Transverse colon (tissue), 4 donors: ENCODE measurements at regions not wholly inside any gene's neighbourhood (a gene's known extent, or its start where the extent isn't known, plus 50 kb on each side); places are given as distances from the start of the nearest gene placed in this dataset.

Experiments
- DNase-seq: peaks from one replicate; pipeline ENCODE4 v3.0.0-alpha.2; 2019
- H3K27ac ChIP-seq, 4 donors: fragments of 200-600 bp; sonication (generic); 2 replicates each; pipeline ENCODE4 v1.5.1; 2016 to 2018; ENCODE audit warnings: inconsistent platforms in 4 of 4
- H3K27me3 ChIP-seq: fragments of 200-600 bp; sonication (generic); 2 replicates; pipeline ENCODE4 v1.5.1; 2017; ENCODE audit warnings: inconsistent platforms
- H3K36me3 ChIP-seq, 4 donors: fragments of 200-600 bp; sonication (generic); 2 replicates each; pipeline ENCODE4 v1.5.1; 2017 to 2019; ENCODE audit warnings: inconsistent platforms in 4 of 4
- H3K4me1 ChIP-seq, 4 donors: fragments of 200-600 bp; sonication (generic); 2 replicates each; pipeline ENCODE4 v1.5.1; 2017 to 2020; ENCODE audit warnings: inconsistent platforms in 4 of 4
- H3K4me3 ChIP-seq, 4 donors: fragments of 200-600 bp; sonication (generic); 1 replicate in 1 of 4; 2 replicates in 3 of 4; pipeline versions ENCODE4 v1.5.1 to v1.6.1; 2017 to 2019; ENCODE audit warnings: inconsistent platforms in 4 of 4
- H3K9me3 ChIP-seq, 2 donors: fragments of 200-600 bp; sonication (generic); 2 replicates each; pipeline ENCODE4 v1.5.1; 2017 to 2019; ENCODE audit warnings: inconsistent platforms in 2 of 2
- CTCF ChIP-seq, 5 experiments: fragments of 200-600 bp in 3 of 5; fragments of 450-650 bp in 2 of 5; sonication (generic) in 3 of 5; IDR thresholded peaks; 1 replicate in 2 of 5; 2 replicates in 3 of 5; pipeline ENCODE4 v1.5.1; 2016 to 2017; ENCODE audit warnings: antibody characterized with exemption in 5 of 5, inconsistent platforms in 3 of 5, mild to moderate bottlenecking in 2 of 5, moderate library complexity in 1 of 5
- EP300 ChIP-seq: sonication (generic); formaldehyde crosslinking; IDR thresholded peaks from one replicate; pipeline ENCODE4 v1.6.1; 2017; ENCODE audit warnings: antibody characterized with exemption, low read depth
- POLR2A ChIP-seq: fragments of 450-650 bp; IDR thresholded peaks from one replicate; pipeline ENCODE4 v1.6.1; 2016; ENCODE audit warnings: antibody characterized with exemption, mild to moderate bottlenecking, moderate library complexity
- POLR2AphosphoS5 ChIP-seq, 3 donors: sonication (generic); formaldehyde crosslinking; IDR thresholded peaks; one replicate each; pipeline ENCODE4 v1.6.1; 2016; ENCODE audit warnings: antibody characterized with exemption in 3 of 3
- WGBS, 2 donors: methylation state at CpG; one replicate each; pipeline ENCODE4 v1.1.5; 2018; ENCODE audit warnings: low coverage in 1 of 2; 5-methylcytosine and 5-hydroxymethylcytosine counted together
- in situ Hi-C, 4 donors: fragments of 200-750 bp; cut with MboI; loops; one replicate each; pipeline versions ENCODE4 v1.15.0 to v1.15.1; 2017; ENCODE audit warnings: low sequenced_read_pairs in 3 of 4, low pct_ligation_motif_present in 1 of 4, low pct_unique_long_range_greater_than_20kb in 1 of 4
- intact Hi-C: fragments of 100-400 bp; cut with DNase I; formaldehyde crosslinking; loops from one replicate; pipeline ENCODE4 v1.15.1; 2023; ENCODE audit warnings: low total_unique reads

DNA sequence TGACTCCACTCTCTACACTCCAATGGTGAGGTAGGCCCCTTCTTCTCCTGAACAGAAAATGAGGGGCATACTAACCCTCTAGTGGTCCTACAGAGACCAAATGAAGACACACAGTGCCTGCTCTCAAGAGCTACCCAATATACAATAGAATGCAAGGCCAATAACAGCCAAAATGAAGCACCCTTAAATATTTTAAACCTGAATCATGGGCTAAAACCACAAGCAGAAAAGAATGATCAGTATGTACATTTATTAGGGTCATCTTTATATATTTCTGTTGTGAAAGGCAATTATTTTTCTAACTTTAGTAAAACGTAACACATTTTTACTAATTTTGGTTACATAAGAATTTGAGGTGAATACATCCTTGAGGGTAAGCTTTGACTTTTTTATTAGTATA is 49.9 kb upstream of the COL1A2 start:
- no peak for DNase-seq
- no peak overlapping the region for H3K27ac ChIP-seq
- 71 to 85% methylated on average over 1 of the region's 1 CpG for WGBS, 2 donors
- TF ChIP-seq POLR2AphosphoS5 (IDR thresholded peaks at IDR 0.05) (no peak), POLR2A (no peak), EP300 (no peak), CTCF (IDR thresholded peaks at IDR 0.05) (no peak)
- intact Hi-C loops = no loop called here
- in situ Hi-C loops = no loop called here
- no peaks in the 10 kb centered on the region for H3K27me3 ChIP-seq
- peaks cover 0 to 9% (median 0%) of the 10 kb centered on the region in 4 donors for H3K4me1 ChIP-seq
- no peaks in the 10 kb centered on the region for H3K9me3 ChIP-seq
- no peaks in the 10 kb centered on the region for H3K36me3 ChIP-seq
- H3K4me3 ChIP-seq = no peak overlapping the region
